OCI-LY7 (cell line): ENCODE measurements at regions not wholly inside any gene's neighbourhood (a gene's known extent, or its start where the extent isn't known, plus 50 kb on each side); places are given as distances from the start of the nearest gene placed in this dataset.

Experiments used
- EZH2phosphoT487 ChIP-seq: fragments of 200-600 bp; sonication (generic); IDR thresholded peaks from 2 replicates; pipeline ENCODE4 v1.6.1; 2018; ENCODE audit warnings: low read depth, borderline replicate concordance, mild to moderate bottlenecking, mixed run types, antibody characterized with exemption, low read length, moderate library complexity, mixed read lengths
- TF ChIP-seq, protein P1 (sequence below): fragments of 200-600 bp; sonication (generic); conservative IDR thresholded peaks from 2 replicates; pipeline ENCODE4 v1.5.1; 2014; ENCODE audit warnings: mild to moderate bottlenecking, antibody characterized with exemption, low read length, moderate library complexity, mixed read lengths

DNA sequence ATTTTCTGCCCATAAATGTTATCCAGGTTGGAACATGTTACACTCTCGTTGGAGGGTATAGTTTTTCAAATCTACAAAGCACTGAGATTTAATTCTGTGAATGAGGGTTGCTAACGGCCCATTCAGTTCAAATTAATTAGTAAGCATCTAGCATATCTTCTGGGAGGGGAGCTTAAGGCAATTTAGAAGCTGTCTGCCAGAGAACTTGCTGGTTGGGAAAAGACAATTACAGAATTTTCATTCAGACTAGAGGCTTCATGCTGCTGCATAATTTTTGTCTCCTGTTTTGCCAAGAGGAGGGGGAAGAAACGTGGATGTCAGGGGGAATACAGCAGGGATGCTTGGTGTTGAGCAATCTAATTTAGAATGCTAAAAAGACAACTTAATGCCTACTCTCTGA lies 268.3 kb upstream of the FAM83B start:
- TF ChIP-seq, protein P1, sequence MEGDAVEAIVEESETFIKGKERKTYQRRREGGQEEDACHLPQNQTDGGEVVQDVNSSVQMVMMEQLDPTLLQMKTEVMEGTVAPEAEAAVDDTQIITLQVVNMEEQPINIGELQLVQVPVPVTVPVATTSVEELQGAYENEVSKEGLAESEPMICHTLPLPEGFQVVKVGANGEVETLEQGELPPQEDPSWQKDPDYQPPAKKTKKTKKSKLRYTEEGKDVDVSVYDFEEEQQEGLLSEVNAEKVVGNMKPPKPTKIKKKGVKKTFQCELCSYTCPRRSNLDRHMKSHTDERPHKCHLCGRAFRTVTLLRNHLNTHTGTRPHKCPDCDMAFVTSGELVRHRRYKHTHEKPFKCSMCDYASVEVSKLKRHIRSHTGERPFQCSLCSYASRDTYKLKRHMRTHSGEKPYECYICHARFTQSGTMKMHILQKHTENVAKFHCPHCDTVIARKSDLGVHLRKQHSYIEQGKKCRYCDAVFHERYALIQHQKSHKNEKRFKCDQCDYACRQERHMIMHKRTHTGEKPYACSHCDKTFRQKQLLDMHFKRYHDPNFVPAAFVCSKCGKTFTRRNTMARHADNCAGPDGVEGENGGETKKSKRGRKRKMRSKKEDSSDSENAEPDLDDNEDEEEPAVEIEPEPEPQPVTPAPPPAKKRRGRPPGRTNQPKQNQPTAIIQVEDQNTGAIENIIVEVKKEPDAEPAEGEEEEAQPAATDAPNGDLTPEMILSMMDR: no peak
- no peak for TF ChIP-seq EZH2phosphoT487
